ENCODE measurements at regions not wholly inside any gene's neighbourhood (a gene's known extent, or its start where the extent isn't known, plus 50 kb on each side); places are given as distances from the start of the nearest gene placed in this dataset.

GRCh38 chr4:126475730-126476129, 1157.0 kb upstream of the INTU start:
- H3F3A ChIP-seq (ENCODE audit: control insufficient read depth, insufficient read depth): no peaks in the 10 kb centered on the region
- no peaks in the 10 kb centered on the region for H3K79me2 ChIP-seq (ENCODE audit: control insufficient read depth, low read length)
- H3K27ac ChIP-seq (ENCODE audit: low read depth, low read length): no peak overlapping the region
- no peaks in the 10 kb centered on the region for H3K27me3 ChIP-seq (ENCODE audit: control insufficient read depth, low read length)
- H3K9me2 ChIP-seq (replicated peaks; ENCODE audit: control insufficient read depth, low read length): no peaks in the 10 kb centered on the region
- H3K4me3 ChIP-seq (ENCODE audit: low read length): no peak overlapping the region
- no peaks in the 10 kb centered on the region for H3K36me3 ChIP-seq (ENCODE audit: control insufficient read depth, low read length)
- TF ChIP-seq CTCF (IDR thresholded peaks at IDR 0.05; ENCODE audit: low read depth, low read length, poor library complexity, severe bottlenecking) (no peak), EZH2phosphoT487 (IDR thresholded peaks at IDR 0.05; ENCODE audit: borderline replicate concordance, low read length) (no peak)
- H3K4me2 ChIP-seq (ENCODE audit: low read length): no peak overlapping the region
- no peaks in the 10 kb centered on the region for H3K9me3 ChIP-seq (ENCODE audit: control insufficient read depth, insufficient read depth, low read length)
- no peaks in the 10 kb centered on the region for H4K20me1 ChIP-seq (ENCODE audit: control insufficient read depth, insufficient read depth, low read depth, low read length)
- no peaks in the 10 kb centered on the region for H3K4me1 ChIP-seq (ENCODE audit: control insufficient read depth, low read length)

- no peaks in the 10 kb centered on the region for H3K4me1 ChIP-seq (ENCODE audit: control insufficient read depth, low read length)
- no peak for TF ChIP-seq CTCF (IDR thresholded peaks at IDR 0.05; ENCODE audit: low read depth, low read length, poor library complexity, severe bottlenecking)
- TF ChIP-seq EZH2phosphoT487 (IDR thresholded peaks at IDR 0.05; ENCODE audit: borderline replicate concordance, low read length): no peak
- H3K27ac ChIP-seq (ENCODE audit: low read depth, low read length): no peak overlapping the region
- H3F3A ChIP-seq (ENCODE audit: control insufficient read depth, insufficient read depth): no peaks in the 10 kb centered on the region
- no peaks in the 10 kb centered on the region for H4K20me1 ChIP-seq (ENCODE audit: control insufficient read depth, insufficient read depth, low read depth, low read length)
- no peak overlapping the region for H3K4me2 ChIP-seq (ENCODE audit: low read length)
- no peaks in the 10 kb centered on the region for H3K27me3 ChIP-seq (ENCODE audit: control insufficient read depth, low read length)
- no peaks in the 10 kb centered on the region for H3K9me2 ChIP-seq (replicated peaks; ENCODE audit: control insufficient read depth, low read length)
- no peak overlapping the region for H3K4me3 ChIP-seq (ENCODE audit: low read length)
- no peaks in the 10 kb centered on the region for H3K36me3 ChIP-seq (ENCODE audit: control insufficient read depth, low read length)
- H3K79me2 ChIP-seq (ENCODE audit: control insufficient read depth, low read length): no peaks in the 10 kb centered on the region
- no peaks in the 10 kb centered on the region for H3K9me3 ChIP-seq (ENCODE audit: control insufficient read depth, insufficient read depth, low read length)
Observed at GRCh38 chr4:126479709-126480108, 1153.0 kb upstream of the INTU start.

DNA sequence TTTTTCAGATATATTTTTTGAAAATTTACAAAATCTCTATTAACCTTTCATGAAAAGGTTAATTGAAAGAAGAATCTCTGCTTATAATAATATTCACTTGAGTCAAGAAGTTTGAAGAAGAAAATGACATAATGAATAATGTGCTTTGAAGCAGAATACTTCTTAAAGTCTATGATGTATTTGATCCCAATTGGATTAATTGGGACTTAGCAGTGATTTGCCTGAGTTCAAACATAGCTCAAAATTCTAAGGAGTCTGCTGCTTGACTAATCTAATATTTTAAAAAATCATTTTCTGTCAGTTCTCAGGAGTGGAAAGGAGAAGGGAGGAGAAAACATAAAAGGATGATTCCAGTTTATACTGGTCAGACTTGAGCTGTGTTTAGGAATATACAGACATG, 1150.4 kb upstream of the INTU start:
- Histone ChIP-seq H3K27ac (ENCODE audit: low read depth, low read length) (no peak overlapping the region), H3K4me1 (ENCODE audit: control insufficient read depth, low read length) (no peaks in the 10 kb centered on the region)

More for the DNA sequence above, 1150.4 kb upstream of the INTU start:
- H3K9me3 ChIP-seq (ENCODE audit: control insufficient read depth, insufficient read depth, low read length): no peaks in the 10 kb centered on the region
- no peak for TF ChIP-seq EZH2phosphoT487 (IDR thresholded peaks at IDR 0.05; ENCODE audit: borderline replicate concordance, low read length)
- TF ChIP-seq CTCF (IDR thresholded peaks at IDR 0.05; ENCODE audit: low read depth, low read length, poor library complexity, severe bottlenecking): no peak
- no peaks in the 10 kb centered on the region for H3K9me2 ChIP-seq (replicated peaks; ENCODE audit: control insufficient read depth, low read length)
- no peaks in the 10 kb centered on the region for H4K20me1 ChIP-seq (ENCODE audit: control insufficient read depth, insufficient read depth, low read depth, low read length)
- H3K27me3 ChIP-seq (ENCODE audit: control insufficient read depth, low read length): no peaks in the 10 kb centered on the region
- H3K79me2 ChIP-seq (ENCODE audit: control insufficient read depth, low read length): no peaks in the 10 kb centered on the region
- no peak overlapping the region for H3K4me3 ChIP-seq (ENCODE audit: low read length)
- H3K4me2 ChIP-seq (ENCODE audit: low read length): no peak overlapping the region
- no peaks in the 10 kb centered on the region for H3F3A ChIP-seq (ENCODE audit: control insufficient read depth, insufficient read depth)
- H3K36me3 ChIP-seq (ENCODE audit: control insufficient read depth, low read length): no peaks in the 10 kb centered on the region
